Heart left ventricle (tissue), 16 donors: ENCODE measurements at regions not wholly inside any gene's neighbourhood (a gene's known extent, or its start where the extent isn't known, plus 50 kb on each side); places are given as distances from the start of the nearest gene placed in this dataset.
"Not testable (repeated sequence)": the region's sequence is repeated elsewhere in the genome, so short reads cannot be mapped to it uniquely, and the experiment has no call there.

ENCODE experiments used
- ATAC-seq, 4 donors: fragments of 200-7000 bp; cut with Tn5 transposase; one replicate each; pipeline ENCODE4 v1.9.1; 2020 to 2022; ENCODE audit warnings: moderate library complexity in 4 of 4, mild to moderate bottlenecking in 3 of 4, moderate number of reproducible peaks in 1 of 4
- DNase-seq, 5 donors: peaks; one replicate each; pipeline ENCODE4 v3.0.0-alpha.2; 2020
- H3K27ac ChIP-seq, 12 donors: fragments of 200-600 bp; sonication (generic) in 4 of 12; one replicate each; pipeline versions ENCODE4 v1.5.0 to v1.8.0; 2016 to 2022; ENCODE audit warnings: mild to moderate bottlenecking in 2 of 12
- H3K27me3 ChIP-seq, 9 donors: fragments of 200-600 bp; sonication (generic) in 2 of 9; one replicate each; pipeline versions ENCODE4 v1.5.1 to v1.8.0; 2016 to 2022; ENCODE audit warnings: mild to moderate bottlenecking in 3 of 9
- H3K36me3 ChIP-seq, 9 donors: fragments of 200-600 bp; sonication (generic) in 2 of 9; one replicate each; pipeline versions ENCODE4 v1.5.0 to v1.8.0; 2018 to 2022; ENCODE audit warnings: mild to moderate bottlenecking in 2 of 9
- H3K4me1 ChIP-seq, 12 donors: fragments of 200-600 bp; sonication (generic) in 4 of 12; one replicate each; pipeline versions ENCODE4 v1.5.0 to v1.8.0; 2016 to 2022; ENCODE audit warnings: mild to moderate bottlenecking in 3 of 12
- H3K4me3 ChIP-seq, 12 donors: fragments of 200-600 bp; sonication (generic) in 4 of 12; one replicate each; pipeline versions ENCODE4 v1.5.0 to v1.8.0; 2017 to 2022; ENCODE audit warnings: mild to moderate bottlenecking in 9 of 12, moderate library complexity in 4 of 12
- H3K9me3 ChIP-seq, 12 donors: fragments of 200-600 bp; sonication (generic) in 4 of 12; one replicate each; pipeline versions ENCODE4 v1.5.0 to v1.8.0; 2016 to 2022; ENCODE audit warnings: mild to moderate bottlenecking in 1 of 12
- POLR2A ChIP-seq, 2 donors: fragments of 450-650 bp; IDR thresholded peaks; one replicate each; pipeline ENCODE4 v1.6.1; 2017; ENCODE audit warnings: antibody characterized with exemption in 2 of 2, mild to moderate bottlenecking in 2 of 2, moderate library complexity in 2 of 2
- WGBS, 4 donors: extraction: QIAGEN DNeasy Blood & Tissue Kit in 2 of 4; methylation state at CpG; one replicate each; pipeline versions ENCODE4 v1.1.5 to v1.1.7; 2013 to 2018; 5-methylcytosine and 5-hydroxymethylcytosine counted together
- intact Hi-C, 10 donors: fragments of 100-400 bp; cut with DNase I; formaldehyde crosslinking; loops; one replicate each; pipeline versions ENCODE4 v1.11.1 to v1.14.2; 2022
- TF ChIP-seq, protein P1 (sequence below), 12 donors: fragments of 200-600 bp; sonication (generic) in 4 of 12; IDR thresholded peaks; one replicate each; pipeline versions ENCODE4 v1.5.0 to v1.8.0; 2018 to 2022; ENCODE audit warnings: antibody characterized with exemption in 12 of 12, mild to moderate bottlenecking in 5 of 12
- donor health status: ischemic (EF 13 %, LVEDD 7.1; RV severe dilation, severe dysfunction).
- donor health status: healthy with polysubstance abuse.
- donor health status: DM: no; HTN: yes; CAD: no.
- donor health status: DM: no; HTN: no; CAD: no.
- donor health status: ischemic (EF 25% LVEDD 6.9; RV normal size, moderate dysfunction).
- donor health status: ischemic (EF 25% LVEDD 5.7; RV mildly dilated, moderate dysfunction).
- donor health status: healthy.
- donor health status: DM: yes; HTN: yes; CAD: no.
- donor health status: ischemic (EF 35%, LVEDD 5.7; RV mildly dilated, moderate dysfunction).
- donor health status: nonischemic (EF 11% LVEDD 7.7; RV severe dilation, severe dysfunction).
- donor health status: DM: yes; HTN: yes; CAD: no.
- donor health status: PGD.
- donor health status: ischemic (EF 29% LVEDD 5.4; RV normal size, mild dysfunction).
- donor health status: nonischemic (EF 23%, LVEDD 6.1; RV moderate dilation, normal function).

DNA sequence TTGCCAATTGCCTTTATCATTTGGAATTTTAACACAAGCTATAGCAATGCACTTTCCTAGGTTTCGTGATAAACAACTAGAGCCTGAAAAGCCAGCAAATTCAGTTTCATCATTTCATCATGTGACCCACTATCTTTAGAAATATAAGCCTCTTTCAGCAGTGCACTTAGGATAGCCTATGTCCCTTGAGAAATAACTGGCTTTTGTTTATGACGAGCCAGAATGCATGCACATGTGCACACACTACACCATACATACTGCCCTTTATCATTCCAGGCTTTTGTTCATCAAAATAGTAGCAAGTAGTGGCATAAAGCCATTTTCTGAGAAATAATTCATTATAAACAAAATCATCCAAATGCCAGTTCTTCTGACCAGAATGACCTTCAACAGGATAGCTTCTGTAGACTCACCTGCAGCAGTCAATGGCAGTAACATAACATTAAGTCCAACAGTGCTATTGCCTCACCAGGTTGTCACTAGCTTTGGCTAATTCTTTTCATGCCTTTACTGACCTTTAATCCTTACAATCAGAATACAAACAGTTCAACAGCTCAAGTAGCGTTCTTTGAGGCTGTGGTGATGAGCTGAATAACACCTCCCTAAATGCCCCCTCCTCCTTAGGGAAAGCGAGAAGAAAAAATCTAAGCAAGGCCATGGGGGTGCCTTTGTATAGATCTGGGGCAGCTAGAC lies 132.3 kb upstream of the SMARCA2 start:
- ATAC-seq (no peak), DNase-seq (no peak)
- no peaks in the 10 kb centered on the region for H3K27me3 ChIP-seq
- H3K27ac ChIP-seq = no peak overlapping the region
- H3K36me3 ChIP-seq = no peaks in the 10 kb centered on the region
- no peaks in the 10 kb centered on the region for H3K9me3 ChIP-seq
- intact Hi-C loops = no loop called here
- no peaks in the 10 kb centered on the region for H3K4me1 ChIP-seq
- TF ChIP-seq, protein P1, sequence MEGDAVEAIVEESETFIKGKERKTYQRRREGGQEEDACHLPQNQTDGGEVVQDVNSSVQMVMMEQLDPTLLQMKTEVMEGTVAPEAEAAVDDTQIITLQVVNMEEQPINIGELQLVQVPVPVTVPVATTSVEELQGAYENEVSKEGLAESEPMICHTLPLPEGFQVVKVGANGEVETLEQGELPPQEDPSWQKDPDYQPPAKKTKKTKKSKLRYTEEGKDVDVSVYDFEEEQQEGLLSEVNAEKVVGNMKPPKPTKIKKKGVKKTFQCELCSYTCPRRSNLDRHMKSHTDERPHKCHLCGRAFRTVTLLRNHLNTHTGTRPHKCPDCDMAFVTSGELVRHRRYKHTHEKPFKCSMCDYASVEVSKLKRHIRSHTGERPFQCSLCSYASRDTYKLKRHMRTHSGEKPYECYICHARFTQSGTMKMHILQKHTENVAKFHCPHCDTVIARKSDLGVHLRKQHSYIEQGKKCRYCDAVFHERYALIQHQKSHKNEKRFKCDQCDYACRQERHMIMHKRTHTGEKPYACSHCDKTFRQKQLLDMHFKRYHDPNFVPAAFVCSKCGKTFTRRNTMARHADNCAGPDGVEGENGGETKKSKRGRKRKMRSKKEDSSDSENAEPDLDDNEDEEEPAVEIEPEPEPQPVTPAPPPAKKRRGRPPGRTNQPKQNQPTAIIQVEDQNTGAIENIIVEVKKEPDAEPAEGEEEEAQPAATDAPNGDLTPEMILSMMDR (IDR thresholded peaks at IDR 0.05) = no peak
- TF ChIP-seq POLR2A (IDR thresholded peaks at IDR 0.05) = no peak
- no peak overlapping the region for H3K4me3 ChIP-seq
- WGBS, 4 donors = 58 to 64% (median 61%) methylated on average over 4 of the region's 4 CpGs

- DNase-seq (no peak), ATAC-seq (no peak)
- WGBS, 4 donors = 62 to 75% (median 72%) methylated on average over 3 of the region's 3 CpGs
- H3K9me3 ChIP-seq = no peaks in the 10 kb centered on the region
- H3K4me1 ChIP-seq = no peaks in the 10 kb centered on the region
- no peak for TF ChIP-seq POLR2A (IDR thresholded peaks at IDR 0.05)
- H3K36me3 ChIP-seq = no peaks in the 10 kb centered on the region
- no peak overlapping the region for H3K4me3 ChIP-seq
- intact Hi-C loops = no loop called here
- peaks cover 0 to 17% (median 0%) of the 10 kb centered on the region in 9 donors for H3K27me3 ChIP-seq
- no peak overlapping the region for H3K27ac ChIP-seq
Observed at GRCh38 chr9:1890201-1890600, 124.9 kb upstream of the SMARCA2 start.

DNA sequence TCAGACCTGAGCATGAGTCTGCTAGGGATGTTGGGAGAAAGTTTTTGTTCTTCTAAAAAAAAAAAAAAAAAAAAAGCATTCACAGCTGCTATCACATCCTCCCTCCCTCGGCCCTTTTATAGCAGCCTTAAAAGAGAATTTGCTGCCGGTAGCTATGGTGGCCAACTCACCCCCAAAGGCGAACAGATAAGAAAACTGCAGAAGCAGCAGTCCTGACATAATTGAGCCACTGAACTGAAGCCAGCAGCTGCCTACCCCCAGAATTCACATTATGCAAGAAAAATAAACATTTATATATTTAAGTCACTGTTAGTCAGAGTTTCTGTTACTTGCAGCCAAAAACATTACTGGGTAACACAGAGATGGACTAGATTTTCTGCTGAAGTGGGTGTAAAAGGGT lies 124.3 kb upstream of the SMARCA2 start:
- Histone ChIP-seq H3K27ac (no peak overlapping the region), H3K9me3 (no peaks in the 10 kb centered on the region), H3K36me3 (no peaks in the 10 kb centered on the region), H3K4me3 (no peak overlapping the region), H3K27me3 (peaks cover 0 to 17% (median 0%) of the 10 kb centered on the region in 9 donors), H3K4me1 (no peaks in the 10 kb centered on the region)
- 26 to 40% (median 29%) methylated on average over 3 of the region's 3 CpGs for WGBS, 4 donors
- TF ChIP-seq, protein P1 (IDR thresholded peaks at IDR 0.05) = no peak
- no peak for TF ChIP-seq POLR2A (IDR thresholded peaks at IDR 0.05)
- intact Hi-C loops = no loop called here
- DNase-seq (no peak), ATAC-seq (no peak)

- H3K4me1 ChIP-seq, H3K27ac ChIP-seq, DNase-seq, intact Hi-C loops, ATAC-seq, H3K4me3 ChIP-seq, H3K36me3 ChIP-seq, H3K27me3 ChIP-seq: not testable (repeated sequence)
- WGBS, 4 donors = 70 to 82% (median 76%) methylated on average over 6 of the region's 6 CpGs
- H3K9me3 ChIP-seq = peaks cover 0 to 45% (median 20%) of the 10 kb centered on the region in 12 donors
Observed at GRCh38 chr9:1903080-1903704, 112.0 kb upstream of the SMARCA2 start.

DNA sequence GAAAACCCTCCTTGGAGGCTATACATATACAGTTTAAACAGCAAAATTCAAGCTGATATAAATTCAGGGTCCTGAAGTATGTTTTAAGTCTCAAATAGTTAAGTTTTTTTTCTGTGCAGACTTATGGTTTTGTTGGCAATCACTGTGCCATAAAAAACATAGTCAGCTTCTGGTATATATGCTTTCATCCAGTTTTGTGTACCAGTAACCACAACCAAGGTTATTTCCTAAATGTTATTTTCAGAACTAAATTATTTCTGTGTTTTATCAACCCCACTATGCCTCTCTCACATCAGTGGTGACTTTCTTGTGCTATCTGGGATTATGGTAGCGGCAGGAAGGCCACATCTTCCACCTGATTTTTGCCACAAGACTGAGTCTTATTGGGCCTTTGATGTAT lies 107.7 kb upstream of the SMARCA2 start:
- 74 to 100% (median 98%) methylated on average over 1 of the region's 1 CpG for WGBS, 4 donors
- no peak overlapping the region for H3K4me3 ChIP-seq
- ATAC-seq (no peak), DNase-seq (no peak)
- no peaks in the 10 kb centered on the region for H3K27me3 ChIP-seq
- H3K4me1 ChIP-seq = no peaks in the 10 kb centered on the region
- H3K27ac ChIP-seq = no peak overlapping the region
- intact Hi-C loops = no loop called here
- TF ChIP-seq, protein P1 (IDR thresholded peaks at IDR 0.05) = no peak
- TF ChIP-seq POLR2A (IDR thresholded peaks at IDR 0.05) = no peak
- peaks cover 0 to 25% (median 11%) of the 10 kb centered on the region in 12 donors for H3K9me3 ChIP-seq
- no peaks in the 10 kb centered on the region for H3K36me3 ChIP-seq
